ENCODE measurements at regions not wholly inside any gene's neighbourhood (a gene's known extent, or its start where the extent isn't known, plus 50 kb on each side); places are given as distances from the start of the nearest gene placed in this dataset.

DNA sequence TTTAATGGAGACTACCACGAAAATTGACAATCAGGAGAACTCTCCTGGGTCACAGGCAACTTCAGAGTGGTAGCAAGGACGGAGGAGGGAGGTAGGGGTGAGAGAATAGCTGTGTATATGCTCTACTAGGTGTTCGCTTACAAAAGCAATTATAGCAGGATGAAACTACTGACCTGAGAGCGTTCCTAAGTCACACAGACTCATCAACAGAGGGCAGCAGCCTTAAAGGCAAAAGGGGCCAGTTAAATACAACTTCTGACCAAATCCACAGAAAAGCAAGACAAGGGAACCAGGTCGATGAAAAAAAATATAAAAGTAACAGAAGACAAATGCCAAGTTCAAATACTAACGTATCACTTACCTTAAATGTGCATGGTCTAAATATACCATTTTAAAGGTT lies 894.6 kb downstream of the PLOD2 start:
- no peak for DNase-seq (ENCODE audit: low spot score)
- TF ChIP-seq, protein P1, sequence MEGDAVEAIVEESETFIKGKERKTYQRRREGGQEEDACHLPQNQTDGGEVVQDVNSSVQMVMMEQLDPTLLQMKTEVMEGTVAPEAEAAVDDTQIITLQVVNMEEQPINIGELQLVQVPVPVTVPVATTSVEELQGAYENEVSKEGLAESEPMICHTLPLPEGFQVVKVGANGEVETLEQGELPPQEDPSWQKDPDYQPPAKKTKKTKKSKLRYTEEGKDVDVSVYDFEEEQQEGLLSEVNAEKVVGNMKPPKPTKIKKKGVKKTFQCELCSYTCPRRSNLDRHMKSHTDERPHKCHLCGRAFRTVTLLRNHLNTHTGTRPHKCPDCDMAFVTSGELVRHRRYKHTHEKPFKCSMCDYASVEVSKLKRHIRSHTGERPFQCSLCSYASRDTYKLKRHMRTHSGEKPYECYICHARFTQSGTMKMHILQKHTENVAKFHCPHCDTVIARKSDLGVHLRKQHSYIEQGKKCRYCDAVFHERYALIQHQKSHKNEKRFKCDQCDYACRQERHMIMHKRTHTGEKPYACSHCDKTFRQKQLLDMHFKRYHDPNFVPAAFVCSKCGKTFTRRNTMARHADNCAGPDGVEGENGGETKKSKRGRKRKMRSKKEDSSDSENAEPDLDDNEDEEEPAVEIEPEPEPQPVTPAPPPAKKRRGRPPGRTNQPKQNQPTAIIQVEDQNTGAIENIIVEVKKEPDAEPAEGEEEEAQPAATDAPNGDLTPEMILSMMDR (IDR thresholded peaks at IDR 0.05; ENCODE audit: extremely low read depth, missing control alignments), result no peak

DNA sequence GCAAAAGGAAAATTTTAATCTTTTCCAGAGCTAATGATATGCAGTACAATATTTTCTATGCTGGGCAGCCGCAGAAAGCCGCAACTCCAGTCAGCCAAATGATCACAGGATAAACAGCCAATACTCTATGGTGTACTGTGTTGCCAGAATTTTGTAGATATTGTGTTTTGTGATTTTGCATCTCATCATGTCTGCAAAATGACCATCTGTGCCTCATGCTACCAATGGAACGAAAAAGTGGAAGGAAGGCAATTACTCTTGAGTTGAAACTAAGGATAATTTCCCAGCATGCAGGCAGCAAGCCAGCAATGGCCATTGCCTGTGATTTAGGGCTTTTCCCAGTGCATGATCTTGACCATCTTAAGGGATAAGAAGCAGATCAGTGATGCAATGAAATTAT lies 891.9 kb downstream of the PLOD2 start:
- no peak for DNase-seq (ENCODE audit: low spot score)
- TF ChIP-seq, protein P1 (IDR thresholded peaks at IDR 0.05; ENCODE audit: extremely low read depth, missing control alignments), result no peak

DNA sequence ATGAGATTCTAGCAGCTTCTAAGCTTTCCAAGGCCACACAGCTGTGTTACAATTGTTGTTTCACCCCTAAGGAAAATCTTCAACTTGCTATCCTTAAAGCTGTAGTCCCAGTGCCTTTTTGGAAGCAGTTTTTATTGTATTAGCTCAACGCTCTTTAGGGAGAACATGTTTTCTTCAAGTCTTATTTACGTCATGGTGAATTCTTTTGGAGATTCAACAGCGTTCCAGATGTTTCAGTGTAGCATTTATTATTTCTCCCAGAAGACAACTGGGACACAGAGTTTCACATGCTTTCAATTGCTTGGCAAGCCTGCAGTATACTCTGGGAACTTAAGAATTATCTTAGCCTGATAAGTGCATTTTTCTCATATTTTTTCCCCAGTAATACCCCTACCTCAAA lies 888.3 kb downstream of the PLOD2 start:
- no peak for DNase-seq (ENCODE audit: low spot score)
- TF ChIP-seq, protein P1 (IDR thresholded peaks at IDR 0.05; ENCODE audit: extremely low read depth, missing control alignments), result no peak

DNA sequence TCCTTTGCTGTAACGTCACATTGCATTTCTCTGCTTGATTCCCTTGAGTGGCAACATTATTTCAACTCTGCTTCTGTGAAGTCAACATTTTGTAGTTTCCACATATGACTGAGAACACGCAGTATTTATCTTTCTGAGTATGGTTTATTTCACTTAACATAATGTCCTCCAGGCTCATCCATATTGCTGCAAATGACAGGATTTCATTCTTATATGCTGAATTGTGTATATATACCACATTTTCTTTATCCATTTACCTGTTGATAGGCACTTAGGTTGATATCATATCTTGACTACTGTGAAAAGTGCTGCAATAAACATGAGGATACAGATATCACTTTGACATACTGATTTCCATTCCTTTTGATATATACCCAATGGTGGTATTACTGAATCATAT lies 878.5 kb downstream of the PLOD2 start:
- DNase-seq (ENCODE audit: low spot score), result no peak
- TF ChIP-seq, protein P1 (IDR thresholded peaks at IDR 0.05; ENCODE audit: extremely low read depth, missing control alignments), result no peak

DNA sequence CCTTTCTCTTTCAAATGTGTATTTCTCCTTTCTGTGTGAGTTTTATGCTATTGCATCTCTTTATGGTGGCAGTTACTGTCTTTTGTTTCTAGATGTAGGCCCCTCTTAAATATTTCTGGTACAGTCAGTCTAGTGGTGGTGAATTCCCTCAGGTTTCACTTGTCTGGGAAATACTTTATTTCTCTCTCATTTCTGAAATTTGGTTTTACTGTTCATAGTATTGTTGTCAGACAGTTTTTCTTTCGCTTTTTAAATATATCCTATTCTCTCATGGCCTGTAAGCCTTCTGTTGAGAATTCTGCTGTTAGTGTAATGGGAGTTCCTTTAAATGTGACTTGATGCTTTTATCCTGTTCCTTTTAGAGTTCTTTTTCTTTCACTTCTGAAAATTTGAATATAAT lies 874.0 kb downstream of the PLOD2 start:
- TF ChIP-seq, protein P1 (IDR thresholded peaks at IDR 0.05; ENCODE audit: extremely low read depth, missing control alignments), result no peak
- peak; percentile 16 for DNase-seq (ENCODE audit: low spot score)

DNA sequence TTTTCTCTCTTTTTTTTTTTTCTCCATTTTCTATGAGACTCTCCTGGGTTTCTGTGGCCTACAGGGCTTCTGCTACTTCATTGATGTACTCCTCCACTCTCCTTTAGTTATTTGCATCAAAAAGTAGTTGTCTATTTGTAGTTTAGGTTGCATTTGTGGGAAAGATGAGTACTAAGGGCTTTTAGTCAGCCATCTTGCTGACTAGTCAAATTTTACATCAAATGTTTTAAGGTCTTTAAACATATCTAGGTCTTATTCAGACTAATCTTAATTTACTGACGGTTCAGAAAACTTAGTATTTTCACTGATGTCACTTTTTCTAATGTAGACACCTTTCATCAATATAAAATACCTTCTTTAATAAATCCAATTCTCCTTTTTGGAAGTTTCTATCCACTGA lies 871.0 kb downstream of the PLOD2 start:
- no peak for DNase-seq (ENCODE audit: low spot score)
- TF ChIP-seq, protein P1 (IDR thresholded peaks at IDR 0.05; ENCODE audit: extremely low read depth, missing control alignments), result no peak

DNA sequence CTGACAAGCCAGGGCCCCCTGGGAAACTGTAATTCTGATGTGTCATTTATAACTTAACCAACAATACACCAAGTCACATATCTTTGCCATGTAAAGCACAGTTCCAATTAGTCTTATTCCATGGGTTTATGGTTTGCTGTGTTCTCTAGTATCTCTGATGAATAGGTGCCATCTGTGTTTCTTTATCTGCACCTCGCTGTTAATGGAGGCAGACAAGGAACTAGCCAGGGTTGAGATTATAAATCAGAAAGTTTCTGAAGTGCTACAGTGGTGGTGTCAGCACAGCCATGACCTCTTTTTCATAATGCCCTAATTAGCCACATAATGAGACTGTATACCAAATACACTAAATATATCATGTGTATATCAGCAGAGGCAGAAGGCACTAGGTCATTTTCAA lies 866.4 kb downstream of the PLOD2 start:
- TF ChIP-seq, protein P1 (IDR thresholded peaks at IDR 0.05; ENCODE audit: extremely low read depth, missing control alignments), result no peak
- no peak for DNase-seq (ENCODE audit: low spot score)
